ENCODE measurements at regions not wholly inside any gene's neighbourhood (a gene's known extent, or its start where the extent isn't known, plus 50 kb on each side); places are given as distances from the start of the nearest gene placed in this dataset.

- Histone ChIP-seq H3K4me1 (replicated peaks in 1 of 4; ENCODE audit: control insufficient read depth in 3 of 4, insufficient read depth in 4 of 4, low read length in 3 of 4) (no peaks in the 10 kb centered on the region), H2AFZ (ENCODE audit: low read length) (no peak overlapping the region), H3K4me3 (ENCODE audit: extremely low read depth in 1 of 4, insufficient read depth in 2 of 4, low read depth in 3 of 4, low read length in 4 of 4) (no peak overlapping the region), H3K9ac (replicated peaks in 1 of 4; ENCODE audit: extremely low read depth in 1 of 4, low read depth in 3 of 4, low read length in 3 of 4) (no peak overlapping the region), H2BK120ac (replicated peaks; ENCODE audit: low read depth, low read length) (no peak overlapping the region), H4K91ac (replicated peaks; ENCODE audit: insufficient read length, low read length) (no peak overlapping the region), H3K27ac (ENCODE audit: low read depth, low read length) (no peak overlapping the region), H2AK5ac (ENCODE audit: low read depth, low read length) (no peak overlapping the region), H3K23ac (ENCODE audit: insufficient read length) (no peak overlapping the region), H2BK12ac (ENCODE audit: low read depth, low read length) (no peak overlapping the region), H4K8ac (ENCODE audit: extremely low read depth, insufficient read depth, low read length) (no peak overlapping the region), H2BK20ac (ENCODE audit: low read length) (no peak overlapping the region), H2BK15ac (ENCODE audit: low read length) (no peak overlapping the region), H4K5ac (ENCODE audit: insufficient read length, low read depth, low read length) (no peak overlapping the region), H3K23me2 (ENCODE audit: low read depth, low read length) (no peaks in the 10 kb centered on the region), H2BK5ac (ENCODE audit: low read depth, low read length) (no peak overlapping the region), H3K14ac (ENCODE audit: insufficient read length) (no peak overlapping the region), H3K18ac (ENCODE audit: extremely low read depth, low read length) (no peak overlapping the region), H3K79me2 (ENCODE audit: control insufficient read depth in 1 of 2, insufficient read depth in 2 of 2, low read length in 2 of 2) (no peaks in the 10 kb centered on the region), H3K4ac (replicated peaks; ENCODE audit: insufficient read length, low read depth, low read length) (no peak overlapping the region), H3K27me3 (replicated peaks in 1 of 4; ENCODE audit: control insufficient read depth in 3 of 4, extremely low read depth in 1 of 4, insufficient read depth in 3 of 4, low read length in 3 of 4) (no peaks in the 10 kb centered on the region), H3K56ac (replicated peaks; ENCODE audit: insufficient read length, low read depth, low read length) (no peak overlapping the region), H3K4me2 (ENCODE audit: insufficient read depth in 1 of 2, low read depth in 2 of 2, low read length in 2 of 2) (no peak overlapping the region), H3K9me3 (ENCODE audit: insufficient read depth in 2 of 2, low read depth in 1 of 2, low read length in 1 of 2) (no peaks in the 10 kb centered on the region), H4K20me1 (replicated peaks in 1 of 2; ENCODE audit: control insufficient read depth in 1 of 2, insufficient read depth in 2 of 2, low read length in 2 of 2) (no peaks in the 10 kb centered on the region), H3K36me3 (ENCODE audit: control insufficient read depth in 2 of 4, insufficient read depth in 4 of 4, low read length in 3 of 4) (no peaks in the 10 kb centered on the region), H3K79me1 (ENCODE audit: low read depth, low read length) (no peaks in the 10 kb centered on the region)
- TF ChIP-seq JUND (IDR thresholded peaks at IDR 0.05; ENCODE audit: low read length) = no peak
- TF ChIP-seq CBX8 (IDR thresholded peaks at IDR 0.05; ENCODE audit: borderline replicate concordance, low read depth, low read length) = no peak
- TF ChIP-seq EP300 (IDR thresholded peaks at IDR 0.05; ENCODE audit: borderline replicate concordance in 1 of 2, low read depth in 2 of 2, low read length in 2 of 2) = no peak
- no peak for TF ChIP-seq TBP (IDR thresholded peaks at IDR 0.05; ENCODE audit: low read depth, low read length)
- TF ChIP-seq, protein P1, sequence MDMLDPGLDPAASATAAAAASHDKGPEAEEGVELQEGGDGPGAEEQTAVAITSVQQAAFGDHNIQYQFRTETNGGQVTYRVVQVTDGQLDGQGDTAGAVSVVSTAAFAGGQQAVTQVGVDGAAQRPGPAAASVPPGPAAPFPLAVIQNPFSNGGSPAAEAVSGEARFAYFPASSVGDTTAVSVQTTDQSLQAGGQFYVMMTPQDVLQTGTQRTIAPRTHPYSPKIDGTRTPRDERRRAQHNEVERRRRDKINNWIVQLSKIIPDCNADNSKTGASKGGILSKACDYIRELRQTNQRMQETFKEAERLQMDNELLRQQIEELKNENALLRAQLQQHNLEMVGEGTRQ (IDR thresholded peaks at IDR 0.05; ENCODE audit: low read length) = no peak
- WGBS, 2 experiments (ENCODE audit: extremely low coverage in 1 of 2, insufficient coverage in 1 of 2, insufficient read length in 1 of 2, insufficient replicate concordance in 2 of 2, low coverage in 1 of 2, low lambda C conversion rate in 2 of 2, missing lambda C conversion rate in 1 of 2) = 3% methylated on average over 1 of the region's 1 CpG; no CpG with 5 or more reads in 1 of the 2 experiments
- DNase-seq (ENCODE audit: low read depth in 1 of 2, low spot score in 2 of 2) = no peak
- ChIA-PET POLR2A (ENCODE audit: partially characterized antibody) (no interaction called here), CTCF (ENCODE audit: partially characterized antibody) (no interaction called here)
- FAIRE-seq = no peak
Measured at GRCh38 chr2:104493698-104494097, 360.2 kb upstream of the POU3F3 start.

All from H1 (cell line).